GM23338 (cell line): ENCODE measurements at regions not wholly inside any gene's neighbourhood (a gene's known extent, or its start where the extent isn't known, plus 50 kb on each side); places are given as distances from the start of the nearest gene placed in this dataset.

Experiments used
- ATAC-seq: fragments of 200-7000 bp; cut with Tn5 transposase; 3 replicates; pipeline ENCODE4 v1.9.1; 2020
- DNase-seq: peaks from one replicate; pipeline ENCODE4 v3.0.0-alpha.2; 2015; ENCODE audit warnings: low spot score
- H2AFZ ChIP-seq: fragments of 200-600 bp; sonication (generic); 2 replicates; pipeline ENCODE4 v1.8.0; 2016; ENCODE audit warnings: antibody characterized with exemption, mild to moderate bottlenecking, moderate library complexity
- H3F3A ChIP-seq: fragments of 200-600 bp; sonication (generic); replicated peaks from 2 replicates; pipeline ENCODE4 v1.8.0; 2017; ENCODE audit warnings: antibody characterized with exemption, mixed run types, low read depth
- H3K27ac ChIP-seq: fragments of 200-600 bp; sonication (generic); 2 replicates; pipeline ENCODE4 v1.6.1; 2016; ENCODE audit warnings: low read depth
- H3K27me3 ChIP-seq: fragments of 200-600 bp; sonication (generic); 2 replicates; pipeline ENCODE4 v1.8.0; 2016; ENCODE audit warnings: mild to moderate bottlenecking, mixed run types, moderate library complexity; ENCODE audit not compliant: insufficient read depth
- H3K36me3 ChIP-seq: fragments of 200-600 bp; sonication (generic); 2 replicates; pipeline ENCODE4 v1.8.0; 2016; ENCODE audit warnings: mild to moderate bottlenecking; ENCODE audit not compliant: insufficient read depth
- H3K4me1 ChIP-seq: fragments of 200-600 bp; sonication (generic); 2 replicates; pipeline ENCODE4 v1.8.0; 2016; ENCODE audit warnings: mild to moderate bottlenecking, moderate library complexity; ENCODE audit not compliant: insufficient read depth
- H3K4me2 ChIP-seq: fragments of 200-600 bp; sonication (generic); 2 replicates; pipeline ENCODE4 v1.7.1; 2017; ENCODE audit warnings: mixed run types
- H3K4me3 ChIP-seq: fragments of 200-600 bp; sonication (generic); 2 replicates; pipeline ENCODE4 v1.6.1; 2016; ENCODE audit warnings: mixed run types
- H3K79me2 ChIP-seq: fragments of 200-600 bp; sonication (generic); replicated peaks from 2 replicates; pipeline ENCODE4 v1.8.0; 2017; ENCODE audit warnings: mild to moderate bottlenecking; ENCODE audit not compliant: insufficient read depth
- H3K9me2 ChIP-seq: fragments of 200-600 bp; sonication (generic); 2 replicates; pipeline ENCODE4 v1.8.0; 2017; ENCODE audit not compliant: insufficient read depth
- H4K20me1 ChIP-seq: fragments of 200-600 bp; sonication (generic); replicated peaks from 2 replicates; pipeline ENCODE4 v1.8.0; 2017; ENCODE audit warnings: mild to moderate bottlenecking; ENCODE audit not compliant: insufficient read depth
- H3K27ac Mint-ChIP-seq: 2 replicates; pipeline ENCODE4 v1.8.0; 2020; ENCODE audit warnings: inconsistent platforms, mild to moderate bottlenecking, moderate library complexity, mixed read lengths
- H3K27me3 Mint-ChIP-seq: 3 replicates; pipeline ENCODE4 v1.8.0; 2022; ENCODE audit warnings: low read depth, mild to moderate bottlenecking, moderate library complexity, mixed read lengths, inconsistent platforms; ENCODE audit not compliant: insufficient read depth, poor library complexity
- H3K36me3 Mint-ChIP-seq: 3 replicates; pipeline ENCODE4 v1.8.0; 2021; ENCODE audit warnings: low read depth, mild to moderate bottlenecking, inconsistent platforms, moderate library complexity, mixed read lengths
- H3K4me1 Mint-ChIP-seq: 3 replicates; pipeline ENCODE4 v1.8.0; 2020; ENCODE audit warnings: mild to moderate bottlenecking, inconsistent platforms, mixed read lengths
- H3K4me3 Mint-ChIP-seq: 3 replicates; pipeline ENCODE4 v1.8.0; 2021; ENCODE audit warnings: moderate library complexity, mild to moderate bottlenecking, inconsistent platforms, mixed read lengths
- H3K9me3 Mint-ChIP-seq: 3 replicates; pipeline ENCODE4 v1.8.0; 2020; ENCODE audit warnings: moderate library complexity, mild to moderate bottlenecking, inconsistent platforms, mixed read lengths
- CREB1 ChIP-seq: fragments of 250-450 bp; sonication (Bioruptor Pico); IDR thresholded peaks from 2 replicates; pipeline ENCODE4 v1.5.0; 2020; ENCODE audit warnings: low read depth, mild to moderate bottlenecking, moderate library complexity
- CTCF ChIP-seq, 2 experiments: fragments of 200-600 bp in 1 of 2; sonication (generic) in 1 of 2; conservative IDR thresholded peaks; 2 replicates each; pipeline versions ENCODE4 v1.5.1 to v1.6.1; 2016 to 2017; ENCODE audit warnings: antibody characterized with exemption in 2 of 2, low read depth in 2 of 2, mild to moderate bottlenecking in 2 of 2, moderate library complexity in 1 of 2
- EZH2phosphoT487 ChIP-seq: fragments of 200-600 bp; sonication (generic); IDR thresholded peaks from one replicate; pipeline ENCODE4 v1.8.1; 2018; ENCODE audit warnings: antibody characterized with exemption; ENCODE audit not compliant: unreplicated experiment
- JUNB ChIP-seq: IDR thresholded peaks from one replicate; pipeline ENCODE4 v1.6.1; 2016; ENCODE audit warnings: antibody characterized with exemption; ENCODE audit not compliant: unreplicated experiment
- POLR2AphosphoS5 ChIP-seq: IDR thresholded peaks from 2 replicates; pipeline ENCODE4 v1.6.1; 2016; ENCODE audit warnings: antibody characterized with exemption, low read depth
- STAT1 ChIP-seq: IDR thresholded peaks from one replicate; pipeline ENCODE4 v1.6.1; 2016; ENCODE audit warnings: antibody characterized with exemption; ENCODE audit not compliant: unreplicated experiment
- ZNF114 ChIP-seq: fragments of 250-450 bp; sonication (Bioruptor Pico); IDR thresholded peaks from 2 replicates; pipeline ENCODE4 v1.5.0; 2020; ENCODE audit warnings: mild to moderate bottlenecking, moderate library complexity
- ZNF331 ChIP-seq: fragments of 250-450 bp; sonication (Bioruptor Pico); IDR thresholded peaks from 2 replicates; pipeline ENCODE4 v1.5.0; 2020; ENCODE audit warnings: low read depth, mild to moderate bottlenecking, moderate library complexity
- TF ChIP-seq, protein P1 (sequence below): fragments of 250-450 bp; sonication (Bioruptor Pico); IDR thresholded peaks from 2 replicates; pipeline ENCODE4 v1.5.0; 2020; ENCODE audit warnings: mild to moderate bottlenecking, moderate library complexity
- TF ChIP-seq, protein P2 (sequence below): IDR thresholded peaks from 2 replicates; pipeline ENCODE4 v1.6.1; 2016; ENCODE audit warnings: antibody characterized with exemption
- TF ChIP-seq, protein P3 (sequence below): IDR thresholded peaks from one replicate; pipeline ENCODE4 v1.6.1; 2018; ENCODE audit warnings: antibody characterized with exemption; ENCODE audit not compliant: unreplicated experiment

GRCh38 chr18:6627645-6628044 is 101.9 kb upstream of the ARHGAP28 start (continued):
- no peak for TF ChIP-seq CTCF (conservative IDR thresholded peaks at IDR 0.05; ENCODE audit: low read depth in 2 of 2)

DNA sequence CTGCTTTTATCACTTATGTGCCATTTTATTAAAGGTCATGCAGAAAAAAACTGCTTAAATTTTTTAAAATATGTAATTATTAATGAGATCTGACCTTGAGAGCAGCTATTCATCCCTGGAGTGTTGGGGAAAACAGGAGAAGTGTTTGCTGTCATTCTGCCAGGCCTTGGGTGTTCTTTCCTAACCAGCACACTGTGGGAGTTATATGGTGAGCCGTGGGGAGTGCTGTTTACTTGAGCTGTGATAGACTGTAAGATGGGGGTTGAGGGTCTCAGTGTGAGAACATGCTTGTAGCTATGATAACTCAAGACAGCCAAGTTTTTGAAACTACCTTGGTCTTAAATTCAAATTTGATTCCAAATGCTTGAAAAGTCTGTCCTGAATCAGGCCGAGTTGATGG is 101.3 kb upstream of the ARHGAP28 start:
- Mint-ChIP-seq H3K9me3 (peaks cover 3% of the 10 kb centered on the region; the same call in 2 of the 3 replicates), H3K27ac (no peak overlapping the region)
- no peaks in the 10 kb centered on the region for H3K27me3 ChIP-seq

More for the DNA sequence above, 101.3 kb upstream of the ARHGAP28 start:
- H3K79me2 ChIP-seq, result no peaks in the 10 kb centered on the region
- H3F3A ChIP-seq, result no peaks in the 10 kb centered on the region
- ATAC-seq (no peak), DNase-seq (no peak)
- H2AFZ ChIP-seq, result no peak overlapping the region
- H3K4me3 ChIP-seq, result no peak overlapping the region
- H3K9me2 ChIP-seq, result no peaks in the 10 kb centered on the region; the same call in 1 of the 2 replicates
- H3K27ac ChIP-seq, result no peak overlapping the region
- peaks cover 3% of the 10 kb centered on the region; the same call in 1 of the 3 replicates for H3K36me3 Mint-ChIP-seq
- peaks cover 2% of the 10 kb centered on the region for H3K27me3 Mint-ChIP-seq
- no peaks in the 10 kb centered on the region for H3K36me3 ChIP-seq
- H3K4me3 Mint-ChIP-seq, result no peak overlapping the region
- H3K4me2 ChIP-seq, result no peak overlapping the region
- H3K4me1 ChIP-seq, result peaks cover 6% of the 10 kb centered on the region; the same call in 1 of the 2 replicates
- no peaks in the 10 kb centered on the region for H4K20me1 ChIP-seq
- H3K4me1 Mint-ChIP-seq, result peaks cover 21% of the 10 kb centered on the region
- no peak for TF ChIP-seq JUNB
- no peak for TF ChIP-seq POLR2AphosphoS5
- TF ChIP-seq, protein P1, sequence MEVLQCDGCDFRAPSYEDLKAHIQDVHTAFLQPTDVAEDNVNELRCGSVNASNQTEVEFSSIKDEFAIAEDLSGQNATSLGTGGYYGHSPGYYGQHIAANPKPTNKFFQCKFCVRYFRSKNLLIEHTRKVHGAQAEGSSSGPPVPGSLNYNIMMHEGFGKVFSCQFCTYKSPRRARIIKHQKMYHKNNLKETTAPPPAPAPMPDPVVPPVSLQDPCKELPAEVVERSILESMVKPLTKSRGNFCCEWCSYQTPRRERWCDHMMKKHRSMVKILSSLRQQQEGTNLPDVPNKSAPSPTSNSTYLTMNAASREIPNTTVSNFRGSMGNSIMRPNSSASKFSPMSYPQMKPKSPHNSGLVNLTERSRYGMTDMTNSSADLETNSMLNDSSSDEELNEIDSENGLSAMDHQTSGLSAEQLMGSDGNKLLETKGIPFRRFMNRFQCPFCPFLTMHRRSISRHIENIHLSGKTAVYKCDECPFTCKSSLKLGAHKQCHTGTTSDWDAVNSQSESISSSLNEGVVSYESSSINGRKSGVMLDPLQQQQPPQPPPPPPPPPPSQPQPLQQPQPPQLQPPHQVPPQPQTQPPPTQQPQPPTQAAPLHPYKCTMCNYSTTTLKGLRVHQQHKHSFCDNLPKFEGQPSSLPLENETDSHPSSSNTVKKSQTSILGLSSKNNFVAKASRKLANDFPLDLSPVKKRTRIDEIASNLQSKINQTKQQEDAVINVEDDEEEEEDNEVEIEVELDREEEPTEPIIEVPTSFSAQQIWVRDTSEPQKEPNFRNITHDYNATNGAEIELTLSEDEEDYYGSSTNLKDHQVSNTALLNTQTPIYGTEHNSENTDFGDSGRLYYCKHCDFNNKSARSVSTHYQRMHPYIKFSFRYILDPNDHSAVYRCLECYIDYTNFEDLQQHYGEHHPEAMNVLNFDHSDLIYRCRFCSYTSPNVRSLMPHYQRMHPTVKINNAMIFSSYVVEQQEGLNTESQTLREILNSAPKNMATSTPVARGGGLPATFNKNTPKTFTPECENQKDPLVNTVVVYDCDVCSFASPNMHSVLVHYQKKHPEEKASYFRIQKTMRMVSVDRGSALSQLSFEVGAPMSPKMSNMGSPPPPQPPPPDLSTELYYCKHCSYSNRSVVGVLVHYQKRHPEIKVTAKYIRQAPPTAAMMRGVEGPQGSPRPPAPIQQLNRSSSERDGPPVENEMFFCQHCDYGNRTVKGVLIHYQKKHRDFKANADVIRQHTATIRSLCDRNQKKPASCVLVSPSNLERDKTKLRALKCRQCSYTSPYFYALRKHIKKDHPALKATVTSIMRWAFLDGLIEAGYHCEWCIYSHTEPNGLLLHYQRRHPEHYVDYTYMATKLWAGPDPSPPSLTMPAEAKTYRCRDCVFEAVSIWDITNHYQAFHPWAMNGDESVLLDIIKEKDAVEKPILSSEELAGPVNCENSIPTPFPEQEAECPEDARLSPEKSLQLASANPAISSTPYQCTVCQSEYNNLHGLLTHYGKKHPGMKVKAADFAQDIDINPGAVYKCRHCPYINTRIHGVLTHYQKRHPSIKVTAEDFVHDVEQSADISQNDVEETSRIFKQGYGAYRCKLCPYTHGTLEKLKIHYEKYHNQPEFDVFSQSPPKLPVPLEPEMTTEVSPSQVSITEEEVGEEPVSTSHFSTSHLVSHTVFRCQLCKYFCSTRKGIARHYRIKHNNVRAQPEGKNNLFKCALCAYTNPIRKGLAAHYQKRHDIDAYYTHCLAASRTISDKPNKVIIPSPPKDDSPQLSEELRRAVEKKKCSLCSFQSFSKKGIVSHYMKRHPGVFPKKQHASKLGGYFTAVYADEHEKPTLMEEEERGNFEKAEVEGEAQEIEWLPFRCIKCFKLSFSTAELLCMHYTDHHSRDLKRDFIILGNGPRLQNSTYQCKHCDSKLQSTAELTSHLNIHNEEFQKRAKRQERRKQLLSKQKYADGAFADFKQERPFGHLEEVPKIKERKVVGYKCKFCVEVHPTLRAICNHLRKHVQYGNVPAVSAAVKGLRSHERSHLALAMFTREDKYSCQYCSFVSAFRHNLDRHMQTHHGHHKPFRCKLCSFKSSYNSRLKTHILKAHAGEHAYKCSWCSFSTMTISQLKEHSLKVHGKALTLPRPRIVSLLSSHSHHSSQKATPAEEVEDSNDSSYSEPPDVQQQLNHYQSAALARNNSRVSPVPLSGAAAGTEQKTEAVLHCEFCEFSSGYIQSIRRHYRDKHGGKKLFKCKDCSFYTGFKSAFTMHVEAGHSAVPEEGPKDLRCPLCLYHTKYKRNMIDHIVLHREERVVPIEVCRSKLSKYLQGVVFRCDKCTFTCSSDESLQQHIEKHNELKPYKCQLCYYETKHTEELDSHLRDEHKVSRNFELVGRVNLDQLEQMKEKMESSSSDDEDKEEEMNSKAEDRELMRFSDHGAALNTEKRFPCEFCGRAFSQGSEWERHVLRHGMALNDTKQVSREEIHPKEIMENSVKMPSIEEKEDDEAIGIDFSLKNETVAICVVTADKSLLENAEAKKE (CRISPR knock-in tag), result no peak
- no peak for TF ChIP-seq CREB1 (CRISPR knock-in tag)
- no peak for TF ChIP-seq ZNF114 (CRISPR knock-in tag)
- TF ChIP-seq, protein P2, sequence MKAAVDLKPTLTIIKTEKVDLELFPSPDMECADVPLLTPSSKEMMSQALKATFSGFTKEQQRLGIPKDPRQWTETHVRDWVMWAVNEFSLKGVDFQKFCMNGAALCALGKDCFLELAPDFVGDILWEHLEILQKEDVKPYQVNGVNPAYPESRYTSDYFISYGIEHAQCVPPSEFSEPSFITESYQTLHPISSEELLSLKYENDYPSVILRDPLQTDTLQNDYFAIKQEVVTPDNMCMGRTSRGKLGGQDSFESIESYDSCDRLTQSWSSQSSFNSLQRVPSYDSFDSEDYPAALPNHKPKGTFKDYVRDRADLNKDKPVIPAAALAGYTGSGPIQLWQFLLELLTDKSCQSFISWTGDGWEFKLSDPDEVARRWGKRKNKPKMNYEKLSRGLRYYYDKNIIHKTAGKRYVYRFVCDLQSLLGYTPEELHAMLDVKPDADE, result no peak
- no peak for TF ChIP-seq ZNF331 (CRISPR knock-in tag)
- no peak for TF ChIP-seq STAT1
- TF ChIP-seq EZH2phosphoT487, result no peak
- TF ChIP-seq, protein P3, sequence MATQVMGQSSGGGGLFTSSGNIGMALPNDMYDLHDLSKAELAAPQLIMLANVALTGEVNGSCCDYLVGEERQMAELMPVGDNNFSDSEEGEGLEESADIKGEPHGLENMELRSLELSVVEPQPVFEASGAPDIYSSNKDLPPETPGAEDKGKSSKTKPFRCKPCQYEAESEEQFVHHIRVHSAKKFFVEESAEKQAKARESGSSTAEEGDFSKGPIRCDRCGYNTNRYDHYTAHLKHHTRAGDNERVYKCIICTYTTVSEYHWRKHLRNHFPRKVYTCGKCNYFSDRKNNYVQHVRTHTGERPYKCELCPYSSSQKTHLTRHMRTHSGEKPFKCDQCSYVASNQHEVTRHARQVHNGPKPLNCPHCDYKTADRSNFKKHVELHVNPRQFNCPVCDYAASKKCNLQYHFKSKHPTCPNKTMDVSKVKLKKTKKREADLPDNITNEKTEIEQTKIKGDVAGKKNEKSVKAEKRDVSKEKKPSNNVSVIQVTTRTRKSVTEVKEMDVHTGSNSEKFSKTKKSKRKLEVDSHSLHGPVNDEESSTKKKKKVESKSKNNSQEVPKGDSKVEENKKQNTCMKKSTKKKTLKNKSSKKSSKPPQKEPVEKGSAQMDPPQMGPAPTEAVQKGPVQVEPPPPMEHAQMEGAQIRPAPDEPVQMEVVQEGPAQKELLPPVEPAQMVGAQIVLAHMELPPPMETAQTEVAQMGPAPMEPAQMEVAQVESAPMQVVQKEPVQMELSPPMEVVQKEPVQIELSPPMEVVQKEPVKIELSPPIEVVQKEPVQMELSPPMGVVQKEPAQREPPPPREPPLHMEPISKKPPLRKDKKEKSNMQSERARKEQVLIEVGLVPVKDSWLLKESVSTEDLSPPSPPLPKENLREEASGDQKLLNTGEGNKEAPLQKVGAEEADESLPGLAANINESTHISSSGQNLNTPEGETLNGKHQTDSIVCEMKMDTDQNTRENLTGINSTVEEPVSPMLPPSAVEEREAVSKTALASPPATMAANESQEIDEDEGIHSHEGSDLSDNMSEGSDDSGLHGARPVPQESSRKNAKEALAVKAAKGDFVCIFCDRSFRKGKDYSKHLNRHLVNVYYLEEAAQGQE, result no peak
